ENCODE measurements at regions not wholly inside any gene's neighbourhood (a gene's known extent, or its start where the extent isn't known, plus 50 kb on each side); places are given as distances from the start of the nearest gene placed in this dataset.

DNA sequence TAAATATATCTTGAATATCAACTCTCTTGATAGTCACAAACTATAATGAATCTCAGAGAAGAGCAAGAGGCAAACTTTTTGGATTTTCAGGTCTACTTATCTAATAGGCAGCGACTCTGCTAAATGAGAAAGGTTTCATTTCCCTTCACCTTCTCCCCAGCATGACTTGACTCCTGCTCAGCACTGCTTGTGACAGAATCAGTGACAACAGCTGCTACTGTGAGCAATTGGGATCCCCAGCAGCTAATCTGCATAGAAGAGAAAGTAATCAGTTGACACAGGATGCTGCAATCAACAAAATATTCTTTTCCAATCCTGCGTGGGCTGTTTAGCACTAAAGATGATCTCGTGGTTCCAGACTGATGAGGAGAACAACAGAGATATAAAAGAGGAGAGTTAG lies 205.5 kb downstream of the MMUT start:
- H3K4me2 ChIP-seq (ENCODE audit: low read depth, low read length, poor library complexity, severe bottlenecking), result no peak overlapping the region
- no peaks in the 10 kb centered on the region for H3K36me3 ChIP-seq (ENCODE audit: low read length)
- no peaks in the 10 kb centered on the region for H3K27me3 ChIP-seq (ENCODE audit: low read length)
- H3K9ac ChIP-seq (ENCODE audit: low read length), result no peak overlapping the region
- no peaks in the 10 kb centered on the region; the same call in 1 of the 2 replicates for H3K9me2 ChIP-seq (replicated peaks; ENCODE audit: insufficient read depth, low read length)
- no peaks in the 10 kb centered on the region for H4K20me1 ChIP-seq (ENCODE audit: low read depth, low read length)
- H3K79me2 ChIP-seq (ENCODE audit: insufficient read depth, low read length), result no peaks in the 10 kb centered on the region
- H2AFZ ChIP-seq (ENCODE audit: low read depth, low read length, severe bottlenecking), result no peak overlapping the region
- no peaks in the 10 kb centered on the region for H3K9me3 ChIP-seq (ENCODE audit: insufficient read depth, low read length)
- no peak overlapping the region for H3K27ac ChIP-seq (ENCODE audit: low read depth, low read length)
- TF ChIP-seq EZH2phosphoT487 (conservative IDR thresholded peaks at IDR 0.05; ENCODE audit: low read length) (no peak), CTCF (IDR thresholded peaks at IDR 0.05; ENCODE audit: insufficient read depth, low read length, poor library complexity, severe bottlenecking) (no peak)
- no peaks in the 10 kb centered on the region for H3F3A ChIP-seq (ENCODE audit: insufficient read depth)
- no peak overlapping the region for H3K4me3 ChIP-seq (ENCODE audit: insufficient read depth, low read length, poor library complexity, severe bottlenecking)

DNA sequence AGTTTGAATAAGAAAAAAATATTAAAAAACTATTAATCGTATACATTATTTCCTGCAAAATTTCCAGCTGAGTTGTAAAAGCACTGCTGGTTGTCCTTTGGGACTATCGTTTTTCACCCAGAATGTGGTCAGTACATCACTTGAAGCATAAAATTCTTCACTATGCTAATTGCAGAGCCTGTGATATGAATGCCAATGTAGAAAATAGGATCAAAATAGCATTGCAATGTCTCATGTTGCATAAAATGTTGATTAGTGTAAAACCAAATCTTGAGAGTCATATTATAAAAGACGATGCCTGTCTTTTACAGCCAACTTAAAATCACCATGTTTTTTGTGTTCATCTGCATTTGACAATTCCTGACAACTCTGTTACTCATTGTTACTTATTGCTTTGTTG lies 207.7 kb downstream of the MMUT start:
- H2AFZ ChIP-seq (ENCODE audit: low read depth, low read length, severe bottlenecking), result no peak overlapping the region
- no peak overlapping the region for H3K9ac ChIP-seq (ENCODE audit: low read length)
- H3K9me3 ChIP-seq (ENCODE audit: insufficient read depth, low read length), result no peaks in the 10 kb centered on the region
- H3K4me2 ChIP-seq (ENCODE audit: low read depth, low read length, poor library complexity, severe bottlenecking), result no peak overlapping the region
- no peaks in the 10 kb centered on the region for H3K9me2 ChIP-seq (replicated peaks; ENCODE audit: insufficient read depth, low read length)
- TF ChIP-seq CTCF (IDR thresholded peaks at IDR 0.05; ENCODE audit: insufficient read depth, low read length, poor library complexity, severe bottlenecking) (no peak), EZH2phosphoT487 (conservative IDR thresholded peaks at IDR 0.05; ENCODE audit: low read length) (no peak)
- H3K27me3 ChIP-seq (ENCODE audit: low read length), result no peaks in the 10 kb centered on the region
- no peak overlapping the region for H3K27ac ChIP-seq (ENCODE audit: low read depth, low read length)
- H3F3A ChIP-seq (ENCODE audit: insufficient read depth), result no peaks in the 10 kb centered on the region
- no peaks in the 10 kb centered on the region for H3K36me3 ChIP-seq (ENCODE audit: low read length)
- H3K4me3 ChIP-seq (ENCODE audit: insufficient read depth, low read length, poor library complexity, severe bottlenecking), result no peak overlapping the region
- H3K79me2 ChIP-seq (ENCODE audit: insufficient read depth, low read length), result no peaks in the 10 kb centered on the region
- no peaks in the 10 kb centered on the region for H4K20me1 ChIP-seq (ENCODE audit: low read depth, low read length)

- no peaks in the 10 kb centered on the region for H4K20me1 ChIP-seq (ENCODE audit: low read depth, low read length)
- no peaks in the 10 kb centered on the region for H3K27me3 ChIP-seq (ENCODE audit: low read length)
- H3K9me2 ChIP-seq (replicated peaks; ENCODE audit: insufficient read depth, low read length), result no peaks in the 10 kb centered on the region
- H2AFZ ChIP-seq (ENCODE audit: low read depth, low read length, severe bottlenecking), result no peak overlapping the region
- H3K9me3 ChIP-seq (ENCODE audit: insufficient read depth, low read length), result no peaks in the 10 kb centered on the region
- H3K79me2 ChIP-seq (ENCODE audit: insufficient read depth, low read length), result no peaks in the 10 kb centered on the region
- no peak for TF ChIP-seq CTCF (IDR thresholded peaks at IDR 0.05; ENCODE audit: insufficient read depth, low read length, poor library complexity, severe bottlenecking)
- TF ChIP-seq EZH2phosphoT487 (conservative IDR thresholded peaks at IDR 0.05; ENCODE audit: low read length), result no peak
- no peak overlapping the region for H3K4me3 ChIP-seq (ENCODE audit: insufficient read depth, low read length, poor library complexity, severe bottlenecking)
- no peaks in the 10 kb centered on the region for H3F3A ChIP-seq (ENCODE audit: insufficient read depth)
- no peaks in the 10 kb centered on the region for H3K36me3 ChIP-seq (ENCODE audit: low read length)
- no peak overlapping the region for H3K27ac ChIP-seq (ENCODE audit: low read depth, low read length)
- no peak overlapping the region for H3K9ac ChIP-seq (ENCODE audit: low read length)
- H3K4me2 ChIP-seq (ENCODE audit: low read depth, low read length, poor library complexity, severe bottlenecking), result no peak overlapping the region
These were observed 210.2 kb downstream of the MMUT start for GRCh38 chr6:49252901-49253300.
